ENCODE measurements at regions not wholly inside any gene's neighbourhood (a gene's known extent, or its start where the extent isn't known, plus 50 kb on each side); places are given as distances from the start of the nearest gene placed in this dataset.
"Not testable (repeated sequence)": the region's sequence is repeated elsewhere in the genome, so short reads cannot be mapped to it uniquely, and the experiment has no call there.

DNA sequence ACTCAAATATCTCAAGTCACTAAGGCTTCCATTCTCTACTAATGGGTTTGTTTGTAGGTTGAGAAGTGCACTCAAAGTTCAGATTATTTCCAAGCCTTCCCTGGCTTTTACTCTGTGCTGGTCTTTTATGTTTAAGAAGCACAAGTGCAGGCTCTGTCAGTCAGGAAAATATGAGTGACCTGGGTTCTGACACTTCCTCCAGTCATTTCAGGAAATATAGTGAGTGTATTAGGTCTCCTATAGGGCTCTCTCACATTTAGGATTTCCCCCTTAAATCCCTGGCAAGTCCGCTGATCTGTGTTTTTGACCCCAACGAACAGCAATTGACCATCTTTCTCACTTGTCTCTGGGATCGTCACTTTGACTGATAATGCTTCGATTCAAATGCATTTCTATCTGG lies 210.2 kb downstream of the ARPP21 start:
- DNase-seq: no peak
- H3K27me3 ChIP-seq: no peaks in the 10 kb centered on the region
- H3K4me3 ChIP-seq: no peak overlapping the region
- no peaks in the 10 kb centered on the region for H3K9me3 ChIP-seq
- H3K36me3 ChIP-seq: no peaks in the 10 kb centered on the region

DNA sequence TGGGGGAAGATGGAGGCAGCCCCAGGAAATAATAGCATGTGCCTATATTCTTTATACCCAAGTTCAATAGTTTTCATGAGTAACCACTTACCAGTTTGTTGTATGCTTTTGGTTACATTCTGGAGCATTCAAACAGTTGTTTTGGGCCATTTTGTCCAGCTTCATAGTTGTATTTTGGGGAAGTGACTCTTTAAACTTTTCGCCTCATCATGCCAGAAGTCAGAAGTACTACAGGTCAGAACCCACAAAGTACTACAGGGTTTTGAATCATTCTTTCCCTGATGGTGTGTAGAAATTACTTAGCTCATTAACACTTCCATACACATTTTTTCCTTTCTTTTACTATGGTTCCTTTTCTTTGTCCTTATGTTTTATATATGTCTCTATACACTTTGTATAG lies 210.6 kb downstream of the ARPP21 start:
- Histone ChIP-seq H3K36me3 (no peaks in the 10 kb centered on the region), H3K4me3 (no peak overlapping the region), H3K27me3 (no peaks in the 10 kb centered on the region), H3K9me3 (no peaks in the 10 kb centered on the region)
- no peak for DNase-seq

DNA sequence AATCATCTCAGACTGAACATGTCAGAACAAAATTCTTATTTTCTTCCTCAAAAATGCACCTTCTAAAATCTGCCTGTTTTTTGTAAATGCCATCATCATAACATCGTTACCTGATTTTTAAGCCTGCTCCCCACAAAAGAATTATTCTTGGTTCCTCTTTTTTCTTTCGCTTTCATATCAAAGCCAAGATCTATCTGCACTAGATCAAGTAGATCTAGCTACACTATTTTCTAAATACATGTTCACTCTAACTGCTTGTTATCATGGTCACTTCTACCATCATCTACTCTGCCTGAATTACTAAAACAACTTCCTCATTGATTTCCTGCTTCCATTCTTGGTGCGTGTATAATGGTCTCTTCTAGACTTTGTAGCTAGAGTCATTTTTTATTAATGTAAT lies 217.7 kb downstream of the ARPP21 start:
- no peak for DNase-seq

DNA sequence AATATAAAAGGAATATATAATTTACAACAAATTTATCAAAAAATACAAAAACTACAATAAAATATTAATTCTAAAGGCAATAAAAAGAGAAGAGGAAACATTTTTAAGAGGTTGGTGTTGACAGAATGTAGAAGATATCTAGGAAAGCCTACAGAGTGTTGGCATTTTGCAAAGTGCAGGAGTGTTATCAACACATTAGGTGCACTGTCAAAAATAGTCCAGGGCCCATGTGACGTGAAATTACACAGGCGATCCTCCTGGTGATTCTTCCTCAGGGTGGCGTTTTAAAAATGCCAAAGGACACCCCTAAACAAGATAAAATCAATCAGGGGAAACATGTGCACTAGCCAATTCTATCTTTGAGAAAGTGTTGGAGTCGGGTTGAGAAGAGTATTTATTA lies 222.7 kb downstream of the ARPP21 start:
- Histone ChIP-seq H3K4me3 (no peak overlapping the region), H3K27me3 (no peaks in the 10 kb centered on the region), H3K36me3 (no peaks in the 10 kb centered on the region), H3K9me3 (no peaks in the 10 kb centered on the region)
- no peak for DNase-seq

More for the DNA sequence above, 217.7 kb downstream of the ARPP21 start:
- Histone ChIP-seq H3K27me3 (no peaks in the 10 kb centered on the region), H3K36me3 (no peaks in the 10 kb centered on the region), H3K4me3 (no peak overlapping the region), H3K9me3 (no peaks in the 10 kb centered on the region)

DNA sequence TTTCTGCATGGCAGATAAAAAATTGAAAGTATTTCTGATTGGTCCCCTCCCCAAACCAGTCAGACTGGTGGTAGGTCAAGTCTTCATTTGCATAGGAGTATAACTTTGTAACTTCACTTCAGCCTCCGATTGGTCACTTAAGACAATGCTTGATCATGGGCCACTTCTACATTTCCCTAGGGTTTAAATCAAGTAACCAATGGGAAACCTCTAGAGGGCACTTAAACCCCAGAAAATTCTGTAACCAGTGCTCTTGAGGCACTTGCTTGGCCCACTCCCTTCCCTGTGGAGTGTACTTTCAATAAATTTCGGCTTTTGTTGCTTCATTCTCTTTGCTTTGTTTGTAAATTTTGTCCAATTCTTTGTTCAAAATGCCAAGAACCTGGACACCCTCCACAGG lies 225.5 kb downstream of the ARPP21 start:
- Histone ChIP-seq H3K27me3 (no peaks in the 10 kb centered on the region), H3K4me3 (no peak overlapping the region), H3K9me3 (no peaks in the 10 kb centered on the region), H3K36me3 (no peaks in the 10 kb centered on the region)
- DNase-seq: no peak

DNA sequence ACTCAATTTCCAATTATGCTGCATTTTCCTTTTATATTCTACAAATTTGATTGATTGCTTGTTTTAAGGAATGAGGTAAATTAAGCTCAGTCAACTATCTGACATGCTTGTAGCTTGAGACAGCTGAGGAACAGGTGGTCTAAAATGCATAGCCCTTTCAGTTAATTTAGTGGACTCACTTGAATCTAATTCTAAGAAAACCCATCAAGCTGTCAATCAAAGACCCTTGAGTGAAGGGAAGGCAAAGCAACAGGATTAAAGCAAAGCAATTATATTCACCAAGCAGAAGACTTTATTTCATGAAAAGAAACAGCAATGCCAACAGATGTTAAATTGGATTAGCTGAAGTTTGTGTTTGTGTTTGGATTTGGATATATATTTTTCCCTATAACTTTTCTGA lies 228.5 kb downstream of the ARPP21 start:
- DNase-seq: no peak
- Histone ChIP-seq H3K27me3 (no peaks in the 10 kb centered on the region), H3K4me3 (no peak overlapping the region), H3K36me3 (no peaks in the 10 kb centered on the region), H3K9me3 (no peaks in the 10 kb centered on the region)

DNA sequence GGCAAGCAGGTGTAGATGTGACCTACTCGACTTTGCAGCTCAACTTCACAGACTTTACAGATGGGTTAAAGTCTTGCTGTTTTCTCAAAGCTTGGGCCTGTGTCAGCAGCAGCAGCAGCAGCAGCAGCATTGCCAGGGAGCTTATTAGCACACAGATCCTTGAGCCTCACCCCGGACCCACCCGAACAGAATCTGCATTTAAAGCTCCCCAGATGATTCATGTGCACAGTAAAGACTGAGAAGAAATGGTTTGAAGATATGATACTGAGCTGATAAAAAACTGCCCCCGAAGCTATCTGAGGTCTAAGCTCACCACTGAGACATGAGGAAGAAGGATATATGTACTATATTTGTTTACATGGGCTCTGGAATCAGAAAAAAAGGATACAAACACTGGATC lies 231.7 kb downstream of the ARPP21 start:
- H3K27me3 ChIP-seq: no peaks in the 10 kb centered on the region
- H3K36me3 ChIP-seq: no peaks in the 10 kb centered on the region
- H3K9me3 ChIP-seq: no peaks in the 10 kb centered on the region
- H3K4me3 ChIP-seq: no peak overlapping the region
- DNase-seq: no peak

DNA sequence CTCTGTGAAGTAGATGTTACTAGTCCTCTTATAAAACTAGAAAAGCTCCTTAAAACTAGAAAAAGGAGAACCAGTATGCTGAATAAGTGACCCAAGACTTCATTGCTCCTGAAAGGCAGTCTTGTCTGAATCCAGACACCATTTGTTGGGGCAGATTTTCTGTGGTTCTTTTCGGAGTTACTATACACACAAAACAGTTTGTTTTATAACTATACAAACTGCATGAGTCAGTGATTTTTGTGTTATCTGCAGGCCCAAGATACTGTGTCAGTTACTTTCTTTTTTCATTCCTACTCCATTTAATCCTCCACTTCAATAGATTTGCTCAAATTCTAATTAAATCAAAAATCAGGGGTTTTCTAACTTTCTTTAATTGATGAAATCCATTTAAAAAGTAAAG lies 244.6 kb downstream of the ARPP21 start:
- no peak for DNase-seq
- Histone ChIP-seq H3K9me3 (no peaks in the 10 kb centered on the region), H3K4me3 (no peak overlapping the region), H3K27me3 (no peaks in the 10 kb centered on the region), H3K36me3 (no peaks in the 10 kb centered on the region)

DNA sequence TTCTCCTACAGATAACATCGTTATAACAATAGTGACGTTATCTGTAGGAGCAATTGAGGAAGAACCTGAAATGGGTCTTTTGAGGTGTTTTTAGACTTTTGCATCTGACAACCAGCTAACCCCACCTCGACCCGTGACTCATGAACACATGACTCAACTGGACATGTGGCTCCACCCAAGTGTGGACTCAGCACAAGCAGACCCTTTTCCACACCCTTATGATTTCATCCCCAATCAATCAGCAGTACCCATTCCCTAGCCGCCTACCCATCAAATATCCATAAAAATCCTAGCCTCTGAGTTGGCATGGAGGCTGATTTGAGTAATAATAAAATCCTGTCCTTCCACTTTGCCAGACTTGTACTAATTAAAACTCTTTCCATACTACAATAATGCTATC lies 255.4 kb downstream of the ARPP21 start:
- H3K27me3 ChIP-seq: no peaks in the 10 kb centered on the region
- no peaks in the 10 kb centered on the region for H3K9me3 ChIP-seq
- no peak overlapping the region for H3K4me3 ChIP-seq
- no peaks in the 10 kb centered on the region for H3K36me3 ChIP-seq
- peak; percentile 0 for DNase-seq

DNA sequence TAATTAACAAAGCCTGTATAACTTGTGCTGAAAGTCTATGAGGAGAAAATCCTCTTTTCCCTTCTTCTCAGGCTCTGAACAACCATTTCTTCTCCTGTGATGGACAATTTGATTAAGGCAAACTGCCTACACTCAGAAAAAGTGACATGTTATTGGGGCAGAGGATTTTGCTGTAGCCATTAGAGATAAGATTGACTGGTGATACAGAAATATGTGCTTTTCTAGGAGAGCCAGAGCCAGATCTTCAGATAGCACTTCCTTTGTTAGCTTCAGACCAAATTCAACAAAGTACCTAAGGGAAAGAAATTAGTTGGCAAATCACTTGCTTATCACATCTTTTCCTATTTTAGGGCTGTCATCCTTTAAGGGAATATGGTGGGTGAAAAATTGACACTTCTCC lies 259.9 kb downstream of the ARPP21 start:
- H3K4me3 ChIP-seq: no peak overlapping the region
- no peak for DNase-seq
- H3K27me3 ChIP-seq: no peaks in the 10 kb centered on the region
- H3K9me3 ChIP-seq: no peaks in the 10 kb centered on the region
- H3K36me3 ChIP-seq: no peaks in the 10 kb centered on the region

DNA sequence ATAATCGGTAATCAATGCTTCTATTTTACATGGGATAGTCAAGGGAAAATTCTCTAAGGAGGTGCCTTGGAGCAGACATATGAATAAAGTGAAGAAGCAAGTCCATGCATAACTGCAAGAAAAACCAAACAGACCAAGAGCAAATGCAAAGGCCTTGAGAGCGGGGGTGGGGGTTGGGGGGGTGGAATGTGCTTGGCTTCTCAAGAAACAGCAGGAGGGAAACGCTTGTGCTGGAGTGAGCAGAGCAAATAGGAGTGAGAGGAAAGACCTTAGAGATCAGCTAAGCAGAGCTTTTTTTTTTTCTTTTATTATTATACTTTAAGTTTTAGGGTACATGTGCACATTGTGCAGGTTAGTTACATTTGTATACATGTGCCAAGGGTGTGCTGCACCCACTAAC lies 260.8 kb downstream of the ARPP21 start:
- no peak for DNase-seq
- Histone ChIP-seq H3K27me3 (no peaks in the 10 kb centered on the region), H3K4me3 (no peak overlapping the region), H3K9me3 (no peaks in the 10 kb centered on the region), H3K36me3 (no peaks in the 10 kb centered on the region)

DNA sequence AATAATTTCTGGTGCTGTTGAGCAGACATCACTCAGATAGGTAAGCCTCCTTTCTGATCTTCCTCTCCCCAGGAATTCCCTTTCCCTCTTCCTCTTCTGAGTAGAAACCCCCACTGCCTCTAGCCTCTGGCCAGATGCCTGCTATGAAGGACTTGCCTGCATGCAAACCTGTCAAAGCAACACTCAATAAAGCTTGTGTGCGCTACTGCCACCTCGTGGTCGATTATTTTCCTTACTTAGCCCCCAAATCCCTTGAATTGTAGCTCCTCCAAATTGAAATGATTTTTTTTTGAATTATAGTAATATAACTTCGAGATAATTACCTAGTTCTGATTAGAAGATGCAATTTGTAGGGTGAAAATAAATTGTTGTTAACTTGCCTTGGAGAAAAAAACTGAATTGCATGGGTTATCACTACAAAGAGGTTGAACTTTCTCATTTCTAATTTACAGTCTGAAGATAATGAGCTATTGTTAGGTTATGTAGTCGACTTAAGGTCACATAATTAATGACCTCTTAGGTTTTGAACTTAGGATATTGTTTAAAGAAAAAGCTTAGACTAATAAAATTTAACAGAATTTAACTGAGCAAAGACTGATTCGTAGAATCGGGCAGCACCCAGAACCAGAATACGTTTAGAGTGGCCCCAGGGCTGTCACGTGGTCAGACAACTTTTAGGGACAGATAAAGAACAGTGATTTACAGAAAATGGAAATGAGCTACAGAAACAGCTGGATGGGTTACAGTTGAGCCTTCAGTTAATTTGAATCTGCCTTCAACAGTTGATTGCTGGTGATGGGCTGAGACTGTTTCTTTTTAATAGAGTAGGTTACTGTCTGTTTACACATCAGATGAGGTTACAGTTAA lies 269.3 kb downstream of the ARPP21 start:
- H3K4me3 ChIP-seq: no peak overlapping the region
- no peaks in the 10 kb centered on the region for H3K36me3 ChIP-seq
- H3K27me3 ChIP-seq: no peaks in the 10 kb centered on the region
- H3K9me3 ChIP-seq: no peaks in the 10 kb centered on the region
- DNase-seq: peak; percentile 22

DNA sequence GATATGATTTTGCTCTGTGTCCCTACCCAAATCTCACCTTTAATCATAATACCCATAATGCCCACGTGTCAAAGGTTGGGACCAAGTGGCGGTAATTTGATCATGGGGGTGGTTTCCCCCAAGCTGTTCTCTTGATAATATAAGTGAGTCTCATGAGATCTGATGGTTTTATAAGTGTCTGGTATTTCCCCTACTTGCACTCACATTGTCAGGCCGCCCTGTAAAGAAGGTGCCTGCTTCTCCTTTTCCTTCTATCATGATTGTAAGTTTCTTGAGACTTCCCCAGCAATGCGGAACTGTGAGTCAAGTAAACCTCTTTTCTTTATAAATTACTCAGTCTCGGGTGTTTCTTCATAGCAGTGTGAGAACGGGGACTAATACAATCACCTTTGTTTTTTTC lies 279.8 kb downstream of the ARPP21 start:
- Histone ChIP-seq H3K9me3 (no peaks in the 10 kb centered on the region), H3K36me3 (no peaks in the 10 kb centered on the region), H3K4me3 (no peak overlapping the region), H3K27me3 (no peaks in the 10 kb centered on the region)
- no peak for DNase-seq

DNA sequence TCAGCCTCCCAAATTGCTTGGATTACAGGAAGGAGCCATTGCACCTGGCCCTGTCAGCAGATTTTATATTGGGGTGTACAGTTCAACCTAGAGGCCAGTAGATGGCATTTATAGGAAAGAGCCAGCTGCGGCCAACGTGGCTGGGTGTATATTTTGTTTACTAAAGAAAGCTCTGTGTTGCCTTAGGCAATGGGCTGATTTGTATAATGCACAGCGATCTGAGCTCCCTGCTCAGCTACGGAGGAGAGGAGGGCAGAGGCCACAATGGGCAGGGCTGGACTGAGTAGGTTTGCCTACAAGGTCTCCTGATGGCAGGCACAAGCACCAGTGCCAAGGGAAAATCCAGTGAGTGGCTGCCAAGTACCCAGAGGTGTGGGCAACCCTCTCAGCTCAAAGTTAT lies 282.4 kb downstream of the ARPP21 start:
- H3K36me3 ChIP-seq: no peaks in the 10 kb centered on the region
- H3K27me3 ChIP-seq: no peaks in the 10 kb centered on the region
- no peaks in the 10 kb centered on the region for H3K9me3 ChIP-seq
- no peak overlapping the region for H3K4me3 ChIP-seq
- DNase-seq: no peak

DNA sequence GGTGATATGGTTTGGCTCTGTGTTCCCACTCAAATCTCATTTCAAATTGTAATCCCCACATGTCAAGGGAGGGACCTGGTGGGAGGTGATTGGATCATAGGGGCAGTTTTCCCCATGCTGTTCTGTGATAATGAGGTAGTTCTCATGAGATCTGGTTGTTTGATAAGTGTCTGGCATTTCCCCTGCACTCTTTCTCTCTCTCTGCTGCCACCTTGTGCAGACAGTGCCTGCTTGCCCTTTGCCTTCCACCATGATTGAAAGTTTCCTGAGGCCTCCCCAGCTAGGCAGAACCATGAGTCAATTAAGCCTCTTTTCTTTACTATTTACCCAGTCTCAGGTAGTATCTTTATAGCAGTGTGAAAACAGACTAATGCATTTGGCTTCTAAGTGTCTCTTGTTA lies 284.7 kb downstream of the ARPP21 start:
- DNase-seq: peak; percentile 5

DNA sequence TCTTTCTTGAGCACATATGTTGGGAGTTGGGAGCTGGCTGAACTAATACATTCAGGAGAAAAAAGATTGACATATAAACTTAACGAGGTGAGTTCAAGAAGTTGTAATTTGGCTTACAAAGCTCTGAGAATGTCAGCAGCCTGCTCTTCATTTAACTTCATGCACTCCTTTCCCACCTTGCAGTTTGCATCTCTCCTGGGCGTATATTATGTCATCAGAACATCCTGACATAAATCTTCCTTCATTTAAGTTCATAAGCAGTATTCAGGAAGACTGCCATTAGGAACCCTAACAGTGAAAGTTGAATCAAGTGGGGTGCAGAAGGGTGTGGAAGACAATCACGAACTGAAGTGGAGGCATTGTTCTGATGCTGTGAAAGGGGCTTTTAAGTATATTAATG lies 288.1 kb downstream of the ARPP21 start:
- Histone ChIP-seq H3K36me3 (no peaks in the 10 kb centered on the region), H3K9me3 (no peaks in the 10 kb centered on the region), H3K4me3 (no peak overlapping the region), H3K27me3 (no peaks in the 10 kb centered on the region)
- DNase-seq: no peak

More for the DNA sequence above, 284.7 kb downstream of the ARPP21 start:
- not testable (repeated sequence) for H3K27me3 ChIP-seq, H3K9me3 ChIP-seq, H3K36me3 ChIP-seq, H3K4me3 ChIP-seq

DNA sequence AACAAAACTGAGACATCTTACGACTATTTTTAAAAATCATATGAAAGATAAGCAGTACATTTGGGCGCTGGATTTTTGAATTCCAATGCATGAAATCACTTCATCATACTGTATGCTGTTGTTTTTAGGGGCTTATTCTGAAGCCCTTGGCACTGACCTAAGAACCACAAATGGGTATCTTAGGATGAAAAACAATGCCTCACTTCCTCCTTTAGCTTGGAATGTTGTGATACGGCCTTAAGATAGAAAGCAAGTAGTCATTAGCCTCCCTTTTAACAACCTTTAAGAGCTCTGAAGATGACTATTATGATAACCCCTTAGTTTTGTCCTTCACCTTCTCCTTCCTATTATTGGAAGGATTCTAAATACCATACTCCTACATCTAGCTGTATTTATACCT lies 289.8 kb downstream of the ARPP21 start:
- no peak overlapping the region for H3K4me3 ChIP-seq
- no peaks in the 10 kb centered on the region for H3K36me3 ChIP-seq
- no peaks in the 10 kb centered on the region for H3K9me3 ChIP-seq
- no peak for DNase-seq
- H3K27me3 ChIP-seq: no peaks in the 10 kb centered on the region

DNA sequence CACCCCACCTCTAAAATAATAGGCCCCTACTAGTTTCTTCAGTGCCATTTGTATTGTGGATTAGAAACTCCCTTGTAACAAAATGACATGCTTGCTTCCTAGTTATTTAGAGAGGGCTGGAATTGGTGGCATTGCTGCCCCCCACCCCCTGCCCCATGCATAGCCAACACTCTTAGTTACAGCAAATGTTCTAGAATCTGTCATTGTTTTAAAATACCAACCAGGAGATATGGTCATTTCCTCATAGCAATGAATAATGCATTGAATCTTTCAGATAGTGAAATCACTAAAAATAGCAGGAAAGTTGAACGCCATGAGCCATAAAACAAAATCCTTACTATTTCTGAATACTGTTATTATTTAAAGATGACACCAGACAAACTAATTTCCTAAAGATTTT lies 292.5 kb downstream of the ARPP21 start:
- Histone ChIP-seq H3K4me3 (no peak overlapping the region), H3K9me3 (no peaks in the 10 kb centered on the region), H3K36me3 (no peaks in the 10 kb centered on the region), H3K27me3 (no peaks in the 10 kb centered on the region)
- DNase-seq: no peak
